Neural cell (in vitro differentiated cells): ENCODE measurements at regions not wholly inside any gene's neighbourhood (a gene's known extent, or its start where the extent isn't known, plus 50 kb on each side); places are given as distances from the start of the nearest gene placed in this dataset.
A peak's percentile ranks its signal among the peaks of the same experiment; 100 is the strongest.

ENCODE experiments used
- H2AFZ ChIP-seq: fragments of 200-600, 300-800 bp; sonication (generic), shearing (Covaris generic); 2 replicates; pipeline ENCODE4 v1.6.0; 2014; ENCODE audit warnings: low read depth, mild to moderate bottlenecking, antibody characterized with exemption, low read length, moderate library complexity
- H3F3A ChIP-seq: fragments of 200-600 bp; shearing (Covaris generic); 2 replicates; pipeline ENCODE4 v1.6.1; 2016; ENCODE audit warnings: mild to moderate bottlenecking, moderate library complexity, mixed read lengths, antibody characterized with exemption, low read length; ENCODE audit not compliant: insufficient read depth, poor library complexity, severe bottlenecking
- H3K27ac ChIP-seq: fragments of 200-600, 300-800 bp; sonication (generic), shearing (Covaris generic); 2 replicates; pipeline ENCODE4 v1.5.1; 2014; ENCODE audit warnings: mild to moderate bottlenecking, low read length, moderate library complexity
- H3K27me3 ChIP-seq: fragments of 300-800, 200-600 bp; sonication (generic), shearing (Covaris generic); 2 replicates; pipeline ENCODE4 v1.6.0; 2014; ENCODE audit warnings: mild to moderate bottlenecking, low read depth, low read length, moderate library complexity; ENCODE audit not compliant: insufficient read depth
- H3K36me3 ChIP-seq: fragments of 300-800, 200-600 bp; sonication (generic), shearing (Covaris generic); 2 replicates; pipeline ENCODE4 v1.5.1; 2014; ENCODE audit warnings: mild to moderate bottlenecking, antibody characterized with exemption, low read length, moderate library complexity; ENCODE audit not compliant: insufficient read depth
- H3K4me2 ChIP-seq: fragments of 300-800, 200-600 bp; sonication (generic), shearing (Covaris generic); 2 replicates; pipeline ENCODE4 v1.6.0; 2014; ENCODE audit warnings: mild to moderate bottlenecking, low read length
- H3K4me3 ChIP-seq: fragments of 300-800, 200-600 bp; sonication (generic), shearing (Covaris generic); 2 replicates; pipeline ENCODE4 v1.5.1; 2014; ENCODE audit warnings: mild to moderate bottlenecking, low read length, moderate library complexity
- H3K79me2 ChIP-seq: fragments of 200-600 bp; shearing (Covaris generic); replicated peaks from 2 replicates; pipeline ENCODE4 v1.6.0; 2014; ENCODE audit warnings: mild to moderate bottlenecking, low read length, moderate library complexity; ENCODE audit not compliant: insufficient read depth
- H3K9ac ChIP-seq: fragments of 300-800, 200-600 bp; sonication (generic), shearing (Covaris generic); 2 replicates; pipeline ENCODE4 v1.6.1; 2016; ENCODE audit warnings: mild to moderate bottlenecking, low read length, mixed read lengths
- H3K9me2 ChIP-seq: fragments of 200-600 bp; shearing (Covaris generic); 2 replicates; pipeline ENCODE4 v1.6.1; 2016; ENCODE audit warnings: mild to moderate bottlenecking, low read length, mixed read lengths; ENCODE audit not compliant: insufficient read depth
- H3K9me3 ChIP-seq: fragments of 200-600, 300-800 bp; sonication (generic), shearing (Covaris generic); 2 replicates; pipeline ENCODE4 v1.6.1; 2016; ENCODE audit warnings: mild to moderate bottlenecking, mixed run types, low read length, moderate library complexity, mixed read lengths
- H4K20me1 ChIP-seq: fragments of 200-600 bp; shearing (Covaris generic); 2 replicates; pipeline ENCODE4 v1.6.1; 2016; ENCODE audit warnings: mild to moderate bottlenecking, mixed run types; ENCODE audit not compliant: insufficient read depth
- CTCF ChIP-seq: fragments of 450-650 bp; IDR thresholded peaks from 2 replicates; pipeline ENCODE4 v1.5.1; 2014; ENCODE audit warnings: antibody characterized with exemption, mild to moderate bottlenecking, moderate library complexity; ENCODE audit not compliant: poor library complexity, severe bottlenecking
- EP300 ChIP-seq: fragments of 450-650 bp; conservative IDR thresholded peaks from 2 replicates; pipeline ENCODE4 v1.6.1; 2014; ENCODE audit warnings: antibody characterized with exemption, mild to moderate bottlenecking, moderate library complexity; ENCODE audit not compliant: poor library complexity, severe bottlenecking
- EZH2 ChIP-seq: fragments of 200-600, 300-800 bp; shearing (Covaris generic), sonication (generic); IDR thresholded peaks from 2 replicates; pipeline ENCODE4 v1.6.1; 2014; ENCODE audit warnings: antibody characterized with exemption, low read length, borderline replicate concordance, mild to moderate bottlenecking; ENCODE audit not compliant: insufficient read depth, poor library complexity, severe bottlenecking
- MXI1 ChIP-seq: fragments of 450-650 bp; conservative IDR thresholded peaks from 2 replicates; pipeline ENCODE4 v1.6.1; 2014; ENCODE audit warnings: antibody characterized with exemption, mild to moderate bottlenecking; ENCODE audit not compliant: poor library complexity, severe bottlenecking
- POLR2AphosphoS5 ChIP-seq: IDR thresholded peaks from 2 replicates; pipeline ENCODE4 v1.6.1; 2012
- RAD21 ChIP-seq: fragments of 450-650 bp; conservative IDR thresholded peaks from 2 replicates; pipeline ENCODE4 v1.6.1; 2014; ENCODE audit warnings: antibody characterized with exemption, mild to moderate bottlenecking, moderate library complexity
- REST ChIP-seq: IDR thresholded peaks from 2 replicates; pipeline ENCODE4 v1.6.1; 2012; ENCODE audit warnings: borderline replicate concordance
- SMC3 ChIP-seq: fragments of 450-650 bp; conservative IDR thresholded peaks from 2 replicates; pipeline ENCODE4 v1.6.1; 2014; ENCODE audit warnings: antibody characterized with exemption, mild to moderate bottlenecking, moderate library complexity; ENCODE audit not compliant: poor library complexity
- TAF1 ChIP-seq: IDR thresholded peaks from 2 replicates; pipeline ENCODE4 v1.6.1; 2012; ENCODE audit warnings: low read depth

- TF ChIP-seq EZH2, result no peak
These were observed 201.6 kb upstream of the FZD8 start (continued) for GRCh38 chr10:35843524-35844181.

GRCh38 chr10:35838054-35838453 is 196.0 kb upstream of the FZD8 start:
- no peaks in the 10 kb centered on the region for H3K9me2 ChIP-seq
- no peak overlapping the region for H3K9ac ChIP-seq
- H3K79me2 ChIP-seq, result no peaks in the 10 kb centered on the region
- no peak overlapping the region for H3K4me2 ChIP-seq
- H2AFZ ChIP-seq, result no peak overlapping the region
- peaks cover 5% of the 10 kb centered on the region for H3K9me3 ChIP-seq
- H4K20me1 ChIP-seq, result no peaks in the 10 kb centered on the region
- TF ChIP-seq CTCF (no peak), EP300 (no peak), TAF1 (no peak), RAD21 (no peak), REST (no peak), POLR2AphosphoS5 (no peak), MXI1 (no peak), EZH2 (no peak), SMC3 (no peak)
- no peak overlapping the region for H3K4me3 ChIP-seq
- no peaks in the 10 kb centered on the region for H3K27me3 ChIP-seq
- peak overlapping the region; percentile 23 for H3K27ac ChIP-seq
- H3K36me3 ChIP-seq, result no peaks in the 10 kb centered on the region
- H3F3A ChIP-seq, result no peaks in the 10 kb centered on the region

- no peak for TF ChIP-seq SMC3
- no peak for TF ChIP-seq EZH2
- no peak for TF ChIP-seq CTCF
- TF ChIP-seq REST, result no peak
- no peak for TF ChIP-seq POLR2AphosphoS5
- TF ChIP-seq RAD21, result no peak
- TF ChIP-seq EP300, result no peak
- no peak for TF ChIP-seq TAF1
- Histone ChIP-seq H3K36me3 (no peaks in the 10 kb centered on the region), H2AFZ (no peak overlapping the region), H3K4me3 (no peak overlapping the region), H4K20me1 (no peaks in the 10 kb centered on the region), H3K9ac (no peak overlapping the region), H3K9me3 (peaks cover 4% of the 10 kb centered on the region), H3K9me2 (no peaks in the 10 kb centered on the region), H3K27ac (no peak overlapping the region), H3K4me2 (no peak overlapping the region), H3K79me2 (no peaks in the 10 kb centered on the region), H3K27me3 (no peaks in the 10 kb centered on the region), H3F3A (no peaks in the 10 kb centered on the region)
These were observed 193.4 kb upstream of the FZD8 start for GRCh38 chr10:35835545-35835944.
